H9 (cell line): ENCODE measurements at regions not wholly inside any gene's neighbourhood (a gene's known extent, or its start where the extent isn't known, plus 50 kb on each side); places are given as distances from the start of the nearest gene placed in this dataset.

Experiments used
- DNase-seq: peaks from one replicate; pipeline ENCODE4 v3.0.0-alpha.2; 2017
- H2AFZ ChIP-seq: one replicate; pipeline ENCODE4 v1.6.1; 2013; ENCODE audit warnings: mild to moderate bottlenecking, low read length, control low read depth, moderate library complexity
- H2AK5ac ChIP-seq: 2 replicates; pipeline ENCODE4 v1.6.1; 2013; ENCODE audit warnings: low read length, control low read depth, mixed read lengths; ENCODE audit not compliant: insufficient read length
- H2BK120ac ChIP-seq: one replicate; pipeline ENCODE4 v1.6.1; 2013; ENCODE audit warnings: low read depth, mild to moderate bottlenecking, low read length, control low read depth, inconsistent platforms; ENCODE audit not compliant: poor library complexity, severe bottlenecking
- H2BK12ac ChIP-seq: 2 replicates; pipeline ENCODE4 v1.6.1; 2013; ENCODE audit warnings: low read length, control low read depth, mixed read lengths, low read depth; ENCODE audit not compliant: insufficient read length
- H2BK15ac ChIP-seq: 2 replicates; pipeline ENCODE4 v1.6.1; 2013; ENCODE audit warnings: low read depth, low read length, control low read depth
- H2BK20ac ChIP-seq: one replicate; pipeline ENCODE4 v1.6.1; 2013; ENCODE audit warnings: low read depth, mild to moderate bottlenecking, low read length, control low read depth, inconsistent platforms; ENCODE audit not compliant: poor library complexity, severe bottlenecking
- H2BK5ac ChIP-seq: 2 replicates; pipeline ENCODE4 v1.6.1; 2013; ENCODE audit warnings: low read length, control low read depth, mixed read lengths; ENCODE audit not compliant: insufficient read length
- H3K14ac ChIP-seq: 2 replicates; pipeline ENCODE4 v1.6.1; 2013; ENCODE audit warnings: low read length, control low read depth; ENCODE audit not compliant: insufficient read depth
- H3K18ac ChIP-seq: 2 replicates; pipeline ENCODE4 v1.6.1; 2013; ENCODE audit warnings: low read depth, mild to moderate bottlenecking, mixed read lengths, low read length, control low read depth; ENCODE audit not compliant: insufficient read length
- H3K23ac ChIP-seq: 2 replicates; pipeline ENCODE4 v1.6.1; 2013; ENCODE audit warnings: low read length, control low read depth, mixed read lengths, low read depth; ENCODE audit not compliant: insufficient read length
- H3K23me2 ChIP-seq: 2 replicates; pipeline ENCODE4 v1.6.1; 2013; ENCODE audit warnings: low read depth, mild to moderate bottlenecking, mixed read lengths, low read length, control low read depth; ENCODE audit not compliant: insufficient read length, poor library complexity, severe bottlenecking
- H3K27ac ChIP-seq: 2 replicates; pipeline ENCODE4 v1.5.1; 2013; ENCODE audit warnings: low read length, control low read depth, mixed read lengths, low read depth; ENCODE audit not compliant: insufficient read length
- H3K27me3 ChIP-seq: 2 replicates; pipeline ENCODE4 v1.6.1; 2013; ENCODE audit warnings: low read length, control low read depth, inconsistent platforms; ENCODE audit not compliant: insufficient read depth
- H3K4ac ChIP-seq: 2 replicates; pipeline ENCODE4 v1.6.1; 2013; ENCODE audit warnings: low read depth, mild to moderate bottlenecking, control low read depth, inconsistent platforms, low read length, moderate library complexity
- H3K4me1 ChIP-seq: 2 replicates; pipeline ENCODE4 v1.6.1; 2013; ENCODE audit warnings: low read length, control low read depth, inconsistent platforms; ENCODE audit not compliant: insufficient read depth
- H3K4me2 ChIP-seq: 2 replicates; pipeline ENCODE4 v1.6.1; 2013; ENCODE audit warnings: low read length, control low read depth, mixed read lengths; ENCODE audit not compliant: insufficient read length, insufficient read depth
- H3K56ac ChIP-seq: 2 replicates; pipeline ENCODE4 v1.6.1; 2013; ENCODE audit warnings: low read depth, mild to moderate bottlenecking, mixed read lengths, low read length, control low read depth; ENCODE audit not compliant: insufficient read length
- H3K79me1 ChIP-seq: 2 replicates; pipeline ENCODE4 v1.6.1; 2013; ENCODE audit warnings: low read depth, mild to moderate bottlenecking, moderate library complexity, low read length, control low read depth, inconsistent platforms; ENCODE audit not compliant: insufficient read depth, poor library complexity, severe bottlenecking
- H3K79me2 ChIP-seq: 2 replicates; pipeline ENCODE4 v1.6.1; 2013; ENCODE audit warnings: low read length, control low read depth, inconsistent platforms; ENCODE audit not compliant: insufficient read depth
- H3K9ac ChIP-seq: 2 replicates; pipeline ENCODE4 v1.6.1; 2013; ENCODE audit warnings: low read length, control low read depth, mixed read lengths; ENCODE audit not compliant: insufficient read length; ENCODE audit errors: extremely low read depth
- H3K9me3 ChIP-seq: one replicate; pipeline ENCODE4 v1.6.1; 2013; ENCODE audit warnings: low read depth, low read length, inconsistent platforms; ENCODE audit not compliant: control insufficient read depth
- H3T11ph ChIP-seq: one replicate; pipeline ENCODE4 v1.6.1; 2013; ENCODE audit warnings: mild to moderate bottlenecking, low read length, control low read depth, inconsistent platforms
- H4K20me1 ChIP-seq: one replicate; pipeline ENCODE4 v1.6.1; 2013; ENCODE audit not compliant: control insufficient read depth, insufficient read length, insufficient read depth
- H4K5ac ChIP-seq: 2 replicates; pipeline ENCODE4 v1.6.1; 2013; ENCODE audit warnings: low read depth, mild to moderate bottlenecking, mixed read lengths, low read length, control low read depth; ENCODE audit not compliant: insufficient read length
- H4K8ac ChIP-seq: replicated peaks from 2 replicates; pipeline ENCODE4 v1.6.1; 2013; ENCODE audit warnings: low read length, control low read depth, mixed read lengths, low read depth; ENCODE audit not compliant: insufficient read length
- H4K91ac ChIP-seq: 2 replicates; pipeline ENCODE4 v1.6.1; 2013; ENCODE audit warnings: low read depth, mild to moderate bottlenecking, moderate library complexity, mixed read lengths, low read length, control low read depth; ENCODE audit not compliant: insufficient read length
- H3K27ac Mint-ChIP-seq, 3 experiments: 2 replicates in 2 of 3; 3 replicates in 1 of 3; pipeline ENCODE4 v1.8.0; 2020 to 2021; ENCODE audit warnings: mixed read lengths in 3 of 3, mild to moderate bottlenecking in 1 of 3, moderate library complexity in 1 of 3
- H3K27me3 Mint-ChIP-seq: 2 replicates; pipeline ENCODE4 v1.8.0; 2021; ENCODE audit warnings: low read depth, mild to moderate bottlenecking, moderate library complexity, mixed read lengths
- H3K36me3 Mint-ChIP-seq, 3 experiments: 2 replicates in 2 of 3; 3 replicates in 1 of 3; pipeline ENCODE4 v1.8.0; 2020 to 2021; ENCODE audit warnings: low read depth in 3 of 3, mixed read lengths in 3 of 3; ENCODE audit not compliant: insufficient read depth in 1 of 3
- H3K4me1 Mint-ChIP-seq, 2 experiments: 2 replicates each; pipeline ENCODE4 v1.8.0; 2020; ENCODE audit warnings: mixed read lengths in 2 of 2
- H3K4me3 Mint-ChIP-seq, 2 experiments: 2 replicates in 1 of 2; 3 replicates in 1 of 2; pipeline ENCODE4 v1.8.0; 2020 to 2021; ENCODE audit warnings: mild to moderate bottlenecking in 2 of 2, mixed read lengths in 2 of 2, moderate library complexity in 1 of 2
- H3K9me3 Mint-ChIP-seq, 2 experiments: 2 replicates in 1 of 2; 3 replicates in 1 of 2; pipeline ENCODE4 v1.8.0; 2020; ENCODE audit warnings: mild to moderate bottlenecking in 2 of 2, mixed read lengths in 2 of 2, moderate library complexity in 1 of 2
- CTCF ChIP-seq: fragments of 200-600 bp; sonication (generic); conservative IDR thresholded peaks from 3 replicates; pipeline ENCODE4 v1.8.0; 2021; ENCODE audit warnings: antibody characterized with exemption, mild to moderate bottlenecking
- WGBS: extraction: QIAGEN DNeasy Blood & Tissue Kit; methylation state at CpG from one replicate; pipeline ENCODE4 v1.1.7; 2013; ENCODE audit warnings: missing lambda C conversion rate, low lambda C conversion rate, mixed read lengths; ENCODE audit not compliant: insufficient read length; ENCODE audit errors: extremely low coverage; 5-methylcytosine and 5-hydroxymethylcytosine counted together

- H2AFZ ChIP-seq, result no peak overlapping the region
- H3K9me3 ChIP-seq, result no peaks in the 10 kb centered on the region
- H4K20me1 ChIP-seq, result no peaks in the 10 kb centered on the region
- H3K27me3 Mint-ChIP-seq, result no peaks in the 10 kb centered on the region; the same call in 1 of the 2 replicates
- WGBS, result no CpG with 5 or more reads among the region's 4 CpGs
- no peaks in the 10 kb centered on the region for H3K79me1 ChIP-seq
- H3K4me3 Mint-ChIP-seq, result no peak overlapping the region
- no peak overlapping the region for H2AK5ac ChIP-seq
- no peak for TF ChIP-seq CTCF
- H3K79me2 ChIP-seq, result no peaks in the 10 kb centered on the region
- no peak overlapping the region for H3K9ac ChIP-seq
- H4K91ac ChIP-seq, result no peak overlapping the region
- peaks cover 6 to 13% of the 10 kb centered on the region in 2 experiments; a peak in 3 of 4 replicates for H3K4me1 Mint-ChIP-seq
- H3K27me3 ChIP-seq, result no peaks in the 10 kb centered on the region
- no peak overlapping the region for H3K27ac ChIP-seq
- no peak overlapping the region for H3K56ac ChIP-seq
- peaks cover 0 to 4% of the 10 kb centered on the region in 2 experiments; a peak in 2 of 5 replicates for H3K9me3 Mint-ChIP-seq
- no peak overlapping the region for H2BK15ac ChIP-seq
- H3K23me2 ChIP-seq, result no peaks in the 10 kb centered on the region
- H3K23ac ChIP-seq, result no peak overlapping the region
- no peak overlapping the region for H2BK12ac ChIP-seq
- DNase-seq, result no peak
- H3K4me1 ChIP-seq, result peaks cover 3% of the 10 kb centered on the region; the same call in 1 of the 2 replicates
- H3K27ac Mint-ChIP-seq, result no peak overlapping the region
- no peak overlapping the region for H3K18ac ChIP-seq
- no peak overlapping the region for H3K4ac ChIP-seq
- H3K4me2 ChIP-seq, result no peak overlapping the region
- H3T11ph ChIP-seq, result no peak overlapping the region
- H3K36me3 Mint-ChIP-seq, result peaks cover 0 to 5% (median 3%) of the 10 kb centered on the region in 3 experiments; a peak in 1 of 7 replicates
- no peak overlapping the region for H2BK120ac ChIP-seq
- H4K5ac ChIP-seq, result no peak overlapping the region
- no peak overlapping the region for H4K8ac ChIP-seq
- no peak overlapping the region for H3K14ac ChIP-seq
- H2BK5ac ChIP-seq, result no peak overlapping the region
- H2BK20ac ChIP-seq, result no peak overlapping the region
Observed at GRCh38 chr11:11148596-11148995, 204.5 kb downstream of the CSNK2A3 start.
